ENCODE measurements at regions not wholly inside any gene's neighbourhood (a gene's known extent, or its start where the extent isn't known, plus 50 kb on each side); places are given as distances from the start of the nearest gene placed in this dataset.

- H3K27me3 ChIP-seq (ENCODE audit: control insufficient read depth in 3 of 3, insufficient read depth in 3 of 3, low read depth in 1 of 3, low read length in 3 of 3) = no peaks in the 10 kb centered on the region
- H2BK15ac ChIP-seq (ENCODE audit: low read length) = no peak overlapping the region
- no peak overlapping the region for H3K23ac ChIP-seq (ENCODE audit: low read depth, low read length, poor library complexity)
- no peaks in the 10 kb centered on the region for H3K79me1 ChIP-seq (ENCODE audit: low read depth, low read length)
- no peaks in the 10 kb centered on the region for H3K4me1 ChIP-seq (ENCODE audit: control insufficient read depth in 2 of 2, insufficient read depth in 1 of 2, low read depth in 1 of 2, low read length in 2 of 2)
- H2AK5ac ChIP-seq (ENCODE audit: low read depth, low read length) = no peak overlapping the region
- H3K36me3 ChIP-seq (replicated peaks in 1 of 2; ENCODE audit: control insufficient read depth in 2 of 2, insufficient read depth in 2 of 2, low read length in 2 of 2) = no peaks in the 10 kb centered on the region
- no peak overlapping the region for H2BK120ac ChIP-seq (ENCODE audit: low read depth, low read length)
- DNase-seq (ENCODE audit: low spot score) = no peak
- H4K91ac ChIP-seq (ENCODE audit: low read depth, low read length, poor library complexity) = no peak overlapping the region
- no peak overlapping the region for H3K18ac ChIP-seq (ENCODE audit: low read length)
- H3K4me2 ChIP-seq (ENCODE audit: insufficient read depth, low read length, poor library complexity, severe bottlenecking) = no peak overlapping the region
- H2BK5ac ChIP-seq (ENCODE audit: low read length) = no peak overlapping the region
- H3K27ac ChIP-seq (replicated peaks; ENCODE audit: low read length) = no peak overlapping the region
- H3K9ac ChIP-seq (ENCODE audit: low read depth, low read length, poor library complexity) = no peak overlapping the region
- no peak overlapping the region for H4K8ac ChIP-seq (ENCODE audit: low read depth, low read length)
- no peak overlapping the region for H3K14ac ChIP-seq (ENCODE audit: low read length)
- H3K9me3 ChIP-seq (replicated peaks in 1 of 2; ENCODE audit: control insufficient read depth in 2 of 2, insufficient read depth in 1 of 2, low read depth in 1 of 2, low read length in 2 of 2) = no peaks in the 10 kb centered on the region
- no peak overlapping the region for H2AFZ ChIP-seq (ENCODE audit: low read length)
- H3K4me3 ChIP-seq (ENCODE audit: low read length in 2 of 2) = no peak overlapping the region
- no peak overlapping the region for H2BK12ac ChIP-seq (ENCODE audit: low read length)
- no peak overlapping the region for H3K4ac ChIP-seq (ENCODE audit: low read length)
- WGBS, 2 donors (ENCODE audit: extremely low coverage in 2 of 2, insufficient read length in 2 of 2, insufficient replicate concordance in 1 of 2) = no CpG with 5 or more reads among the region's 4 CpGs
Observed at GRCh38 chr3:19769694-19770093, 164.3 kb downstream of the EFHB start.

- no peak for DNase-seq (ENCODE audit: low spot score)
- Histone ChIP-seq H4K8ac (ENCODE audit: low read depth, low read length) (no peak overlapping the region), H3K4ac (ENCODE audit: low read length) (no peak overlapping the region), H3K18ac (ENCODE audit: low read length) (no peak overlapping the region), H2AK5ac (ENCODE audit: low read depth, low read length) (no peak overlapping the region), H2BK120ac (ENCODE audit: low read depth, low read length) (no peak overlapping the region), H3K9ac (ENCODE audit: low read depth, low read length, poor library complexity) (no peak overlapping the region), H2AFZ (ENCODE audit: low read length) (no peak overlapping the region), H4K91ac (ENCODE audit: low read depth, low read length, poor library complexity) (no peak overlapping the region), H2BK15ac (ENCODE audit: low read length) (no peak overlapping the region), H3K79me1 (ENCODE audit: low read depth, low read length) (no peaks in the 10 kb centered on the region), H3K4me1 (ENCODE audit: control insufficient read depth in 2 of 2, insufficient read depth in 1 of 2, low read depth in 1 of 2, low read length in 2 of 2) (no peaks in the 10 kb centered on the region), H3K4me3 (ENCODE audit: low read length in 2 of 2) (no peak overlapping the region), H3K23ac (ENCODE audit: low read depth, low read length, poor library complexity) (no peak overlapping the region), H2BK5ac (ENCODE audit: low read length) (no peak overlapping the region), H3K27me3 (ENCODE audit: control insufficient read depth in 3 of 3, insufficient read depth in 3 of 3, low read depth in 1 of 3, low read length in 3 of 3) (no peaks in the 10 kb centered on the region), H3K14ac (ENCODE audit: low read length) (no peak overlapping the region), H3K9me3 (replicated peaks in 1 of 2; ENCODE audit: control insufficient read depth in 2 of 2, insufficient read depth in 1 of 2, low read depth in 1 of 2, low read length in 2 of 2) (no peaks in the 10 kb centered on the region), H3K36me3 (replicated peaks in 1 of 2; ENCODE audit: control insufficient read depth in 2 of 2, insufficient read depth in 2 of 2, low read length in 2 of 2) (no peaks in the 10 kb centered on the region), H3K4me2 (ENCODE audit: insufficient read depth, low read length, poor library complexity, severe bottlenecking) (no peak overlapping the region), H2BK12ac (ENCODE audit: low read length) (no peak overlapping the region), H3K27ac (replicated peaks; ENCODE audit: low read length) (no peak overlapping the region)
- no CpG with 5 or more reads among the region's 3 CpGs for WGBS, 2 donors (ENCODE audit: extremely low coverage in 2 of 2, insufficient read length in 2 of 2, insufficient replicate concordance in 1 of 2)
Observed at GRCh38 chr3:19765954-19766353, 168.1 kb downstream of the EFHB start.

- H2BK120ac ChIP-seq (ENCODE audit: low read depth, low read length) = no peak overlapping the region
- no peaks in the 10 kb centered on the region for H3K9me3 ChIP-seq (replicated peaks in 1 of 2; ENCODE audit: control insufficient read depth in 2 of 2, insufficient read depth in 1 of 2, low read depth in 1 of 2, low read length in 2 of 2)
- no peak overlapping the region for H3K4me3 ChIP-seq (ENCODE audit: low read length in 2 of 2)
- H3K4me1 ChIP-seq (ENCODE audit: control insufficient read depth in 2 of 2, insufficient read depth in 1 of 2, low read depth in 1 of 2, low read length in 2 of 2) = no peaks in the 10 kb centered on the region
- H3K23ac ChIP-seq (ENCODE audit: low read depth, low read length, poor library complexity) = no peak overlapping the region
- no peak overlapping the region for H3K27ac ChIP-seq (replicated peaks; ENCODE audit: low read length)
- H3K36me3 ChIP-seq (replicated peaks in 1 of 2; ENCODE audit: control insufficient read depth in 2 of 2, insufficient read depth in 2 of 2, low read length in 2 of 2) = no peaks in the 10 kb centered on the region
- H4K8ac ChIP-seq (ENCODE audit: low read depth, low read length) = no peak overlapping the region
- no peak overlapping the region for H2BK12ac ChIP-seq (ENCODE audit: low read length)
- no peak overlapping the region for H3K18ac ChIP-seq (ENCODE audit: low read length)
- no peak overlapping the region for H4K91ac ChIP-seq (ENCODE audit: low read depth, low read length, poor library complexity)
- no peak overlapping the region for H2BK15ac ChIP-seq (ENCODE audit: low read length)
- no peak overlapping the region for H2BK5ac ChIP-seq (ENCODE audit: low read length)
- no peak overlapping the region for H3K14ac ChIP-seq (ENCODE audit: low read length)
- no peaks in the 10 kb centered on the region for H3K79me1 ChIP-seq (ENCODE audit: low read depth, low read length)
- no peak for DNase-seq (ENCODE audit: low spot score)
- no peak overlapping the region for H3K4me2 ChIP-seq (ENCODE audit: insufficient read depth, low read length, poor library complexity, severe bottlenecking)
- no peaks in the 10 kb centered on the region for H3K27me3 ChIP-seq (ENCODE audit: control insufficient read depth in 3 of 3, insufficient read depth in 3 of 3, low read depth in 1 of 3, low read length in 3 of 3)
- no peak overlapping the region for H3K4ac ChIP-seq (ENCODE audit: low read length)
- no peak overlapping the region for H3K9ac ChIP-seq (ENCODE audit: low read depth, low read length, poor library complexity)
- H2AFZ ChIP-seq (ENCODE audit: low read length) = no peak overlapping the region
- H2AK5ac ChIP-seq (ENCODE audit: low read depth, low read length) = no peak overlapping the region
Observed at GRCh38 chr3:19757773-19758172, 176.2 kb downstream of the EFHB start.

- no peak overlapping the region for H4K91ac ChIP-seq (ENCODE audit: low read depth, low read length, poor library complexity)
- no peaks in the 10 kb centered on the region for H3K4me1 ChIP-seq (ENCODE audit: control insufficient read depth in 2 of 2, insufficient read depth in 1 of 2, low read depth in 1 of 2, low read length in 2 of 2)
- H2BK12ac ChIP-seq (ENCODE audit: low read length) = no peak overlapping the region
- H3K4ac ChIP-seq (ENCODE audit: low read length) = no peak overlapping the region
- no peaks in the 10 kb centered on the region for H3K27me3 ChIP-seq (ENCODE audit: control insufficient read depth in 3 of 3, insufficient read depth in 3 of 3, low read depth in 1 of 3, low read length in 3 of 3)
- H3K14ac ChIP-seq (ENCODE audit: low read length) = no peak overlapping the region
- peak overlapping the region; percentile 38 for H3K18ac ChIP-seq (ENCODE audit: low read length)
- H3K9ac ChIP-seq (ENCODE audit: low read depth, low read length, poor library complexity) = no peak overlapping the region
- H2BK5ac ChIP-seq (ENCODE audit: low read length) = peak overlapping the region; percentile 71
- no peak overlapping the region for H2AFZ ChIP-seq (ENCODE audit: low read length)
- H3K79me1 ChIP-seq (ENCODE audit: low read depth, low read length) = no peaks in the 10 kb centered on the region
- no peak overlapping the region for H2BK120ac ChIP-seq (ENCODE audit: low read depth, low read length)
- H2AK5ac ChIP-seq (ENCODE audit: low read depth, low read length) = peak overlapping the region; percentile 7
- H3K4me3 ChIP-seq (ENCODE audit: low read length in 2 of 2) = no peak overlapping the region
- no peak overlapping the region for H3K23ac ChIP-seq (ENCODE audit: low read depth, low read length, poor library complexity)
- H3K27ac ChIP-seq (replicated peaks; ENCODE audit: low read length) = no peak overlapping the region
- no CpG with 5 or more reads among the region's 22 CpGs for WGBS, 2 donors (ENCODE audit: extremely low coverage in 2 of 2, insufficient read length in 2 of 2, insufficient replicate concordance in 1 of 2)
- H2BK15ac ChIP-seq (ENCODE audit: low read length) = no peak overlapping the region
- no peaks in the 10 kb centered on the region for H3K36me3 ChIP-seq (replicated peaks in 1 of 2; ENCODE audit: control insufficient read depth in 2 of 2, insufficient read depth in 2 of 2, low read length in 2 of 2)
- no peak for DNase-seq (ENCODE audit: low spot score)
- H3K4me2 ChIP-seq (ENCODE audit: insufficient read depth, low read length, poor library complexity, severe bottlenecking) = no peak overlapping the region
- no peak overlapping the region for H4K8ac ChIP-seq (ENCODE audit: low read depth, low read length)
- no peaks in the 10 kb centered on the region for H3K9me3 ChIP-seq (replicated peaks in 1 of 2; ENCODE audit: control insufficient read depth in 2 of 2, insufficient read depth in 1 of 2, low read depth in 1 of 2, low read length in 2 of 2)
Observed at GRCh38 chr3:19749448-19750017, 184.5 kb downstream of the EFHB start.
